ENCODE measurements at regions not wholly inside any gene's neighbourhood (a gene's known extent, or its start where the extent isn't known, plus 50 kb on each side); places are given as distances from the start of the nearest gene placed in this dataset.
"Not testable (repeated sequence)": the region's sequence is repeated elsewhere in the genome, so short reads cannot be mapped to it uniquely, and the experiment has no call there.

- peak; percentile 63 for DNase-seq (ENCODE audit: low read depth)
These were observed 533.5 kb downstream of the IGSF11 start for GRCh38 chr3:118501152-118501551.

- DNase-seq (ENCODE audit: low read depth): no peak
These were observed 529.7 kb downstream of the IGSF11 start for GRCh38 chr3:118504906-118505305.

GRCh38 chr3:118505784-118506183 lies 528.9 kb downstream of the IGSF11 start:
- no peak for DNase-seq (ENCODE audit: low read depth)

- no peak for DNase-seq (ENCODE audit: low read depth)
These were observed 523.2 kb downstream of the IGSF11 start for GRCh38 chr3:118511402-118511801.

GRCh38 chr3:118512301-118512700 lies 522.3 kb downstream of the IGSF11 start:
- DNase-seq (ENCODE audit: low read depth): no peak

- DNase-seq (ENCODE audit: low read depth): no peak
These were observed 509.6 kb downstream of the IGSF11 start for GRCh38 chr3:118525077-118525476.

GRCh38 chr3:118526758-118527513 lies 507.7 kb downstream of the IGSF11 start:
- DNase-seq (ENCODE audit: low read depth): no peak

- no peak for DNase-seq (ENCODE audit: low read depth)
These were observed 507.1 kb downstream of the IGSF11 start for GRCh38 chr3:118527514-118528044.

GRCh38 chr3:118529554-118529953 lies 505.1 kb downstream of the IGSF11 start:
- DNase-seq (ENCODE audit: low read depth): no peak

- no peak for DNase-seq (ENCODE audit: low read depth)
These were observed 504.2 kb downstream of the IGSF11 start for GRCh38 chr3:118530350-118530922.

- DNase-seq (ENCODE audit: low read depth): peak; percentile 57
These were observed 503.7 kb downstream of the IGSF11 start for GRCh38 chr3:118530927-118531356.

GRCh38 chr3:118531816-118532215 lies 502.8 kb downstream of the IGSF11 start:
- peak; percentile 41 for DNase-seq (ENCODE audit: low read depth)

GRCh38 chr3:118533676-118534075 lies 501.0 kb downstream of the IGSF11 start:
- peak; percentile 64 for DNase-seq (ENCODE audit: low read depth)

- no peak for DNase-seq (ENCODE audit: low read depth)
These were observed 500.1 kb downstream of the IGSF11 start for GRCh38 chr3:118534519-118534918.

- peak; percentile 44 for DNase-seq (ENCODE audit: low read depth)
These were observed 497.9 kb downstream of the IGSF11 start for GRCh38 chr3:118536764-118537163.

- DNase-seq (ENCODE audit: low read depth): no peak
These were observed 497.2 kb downstream of the IGSF11 start for GRCh38 chr3:118537454-118537853.

GRCh38 chr3:118538187-118538586 lies 496.5 kb downstream of the IGSF11 start:
- DNase-seq (ENCODE audit: low read depth): no peak

GRCh38 chr3:118539820-118540447 lies 494.7 kb downstream of the IGSF11 start:
- DNase-seq (ENCODE audit: low read depth): not testable (repeated sequence)

GRCh38 chr3:118540448-118540821 lies 494.2 kb downstream of the IGSF11 start:
- not testable (repeated sequence) for DNase-seq (ENCODE audit: low read depth)

- no peak for DNase-seq (ENCODE audit: low read depth)
These were observed 493.8 kb downstream of the IGSF11 start for GRCh38 chr3:118540826-118541225.

- DNase-seq (ENCODE audit: low read depth): no peak
These were observed 492.9 kb downstream of the IGSF11 start for GRCh38 chr3:118541796-118542195.

GRCh38 chr3:118543832-118544231 lies 490.8 kb downstream of the IGSF11 start:
- DNase-seq (ENCODE audit: low read depth): no peak

GRCh38 chr3:118544458-118544857 lies 490.2 kb downstream of the IGSF11 start:
- DNase-seq (ENCODE audit: low read depth): peak; percentile 57

Data from M059J (cell line).